Fibroblast of lung (primary cell): ENCODE measurements at regions not wholly inside any gene's neighbourhood (a gene's known extent, or its start where the extent isn't known, plus 50 kb on each side); places are given as distances from the start of the nearest gene placed in this dataset.

ENCODE experiments used
- DNase-seq, 2 donors: peaks; one replicate each; pipeline versions ENCODE4 v3.0.0 to v3.0.0-alpha.2; 2010; ENCODE audit warnings: low read depth in 2 of 2
- H2AFZ ChIP-seq: 2 replicates; pipeline ENCODE4 v1.5.1; 2012; ENCODE audit warnings: low read length, control low read depth, inconsistent platforms
- H3K27ac ChIP-seq: 2 replicates; pipeline ENCODE4 v1.5.1; 2011; ENCODE audit warnings: low read length, control low read depth; ENCODE audit not compliant: insufficient read depth
- H3K27me3 ChIP-seq: 2 replicates; pipeline ENCODE4 v1.5.1; 2011; ENCODE audit warnings: mild to moderate bottlenecking, low read length; ENCODE audit not compliant: control insufficient read depth, insufficient read depth
- H3K36me3 ChIP-seq: 2 replicates; pipeline ENCODE4 v1.5.1; 2011; ENCODE audit warnings: low read length; ENCODE audit not compliant: control insufficient read depth, insufficient read depth
- H3K4me1 ChIP-seq: 2 replicates; pipeline ENCODE4 v1.5.1; 2011; ENCODE audit warnings: low read length; ENCODE audit not compliant: control insufficient read depth, insufficient read depth; ENCODE audit errors: extremely low read depth
- H3K4me2 ChIP-seq: 2 replicates; pipeline ENCODE4 v1.5.1; 2011; ENCODE audit warnings: low read length, control low read depth; ENCODE audit not compliant: insufficient read depth; ENCODE audit errors: extremely low read depth
- H3K4me3 ChIP-seq, 4 experiments: fragments of 200-600 bp in 1 of 4; sonication (generic) in 1 of 4; replicated peaks in 1 of 4; 2 replicates each; pipeline ENCODE4 v1.5.1; 2011 to 2016; ENCODE audit warnings: low read length in 4 of 4, low read depth in 3 of 4, mild to moderate bottlenecking in 3 of 4, control low read depth in 2 of 4, inconsistent platforms in 1 of 4, mixed read lengths in 1 of 4; ENCODE audit not compliant: insufficient read depth in 1 of 4; ENCODE audit errors: control extremely low read depth in 1 of 4
- H3K79me2 ChIP-seq: 2 replicates; pipeline ENCODE4 v1.5.1; 2012; ENCODE audit warnings: mild to moderate bottlenecking, low read length, inconsistent platforms; ENCODE audit not compliant: control insufficient read depth, insufficient read depth
- H3K9ac ChIP-seq: 2 replicates; pipeline ENCODE4 v1.5.1; 2011; ENCODE audit warnings: mild to moderate bottlenecking, low read length, control low read depth; ENCODE audit not compliant: insufficient read depth
- H3K9me3 ChIP-seq: 2 replicates; pipeline ENCODE4 v1.5.1; 2012; ENCODE audit warnings: low read depth, low read length; ENCODE audit not compliant: control insufficient read depth, insufficient read depth
- H4K20me1 ChIP-seq: 2 replicates; pipeline ENCODE4 v1.5.1; 2011; ENCODE audit warnings: low read length; ENCODE audit not compliant: control insufficient read depth, insufficient read depth; ENCODE audit errors: extremely low read depth
- CTCF ChIP-seq, 2 donors: IDR thresholded peaks in 1 of 2; conservative IDR thresholded peaks in 1 of 2; 1 replicate in 1 of 2; 2 replicates in 1 of 2; pipeline ENCODE4 v1.5.1; 2011 to 2012; ENCODE audit warnings: low read length in 2 of 2, control low read depth in 1 of 2, inconsistent platforms in 1 of 2, low read depth in 1 of 2, mild to moderate bottlenecking in 1 of 2
- EZH2 ChIP-seq: IDR thresholded peaks from 2 replicates; pipeline ENCODE4 v1.5.1; 2012; ENCODE audit warnings: low read length, control low read depth, mild to moderate bottlenecking; ENCODE audit errors: missing control alignments

- TF ChIP-seq EZH2: no peak
- TF ChIP-seq CTCF (conservative IDR thresholded peaks at IDR 0.05 in 1 of 2, IDR thresholded peaks at IDR 0.05 in 1 of 2; ENCODE audit: low read depth in 1 of 2, low read length in 2 of 2): no peak
- Histone ChIP-seq H2AFZ (no peak overlapping the region), H3K4me1 (no peaks in the 10 kb centered on the region), H3K9ac (no peak overlapping the region), H3K27ac (no peak overlapping the region), H3K4me3 (no peak overlapping the region), H3K4me2 (no peak overlapping the region), H4K20me1 (no peaks in the 10 kb centered on the region), H3K9me3 (no peaks in the 10 kb centered on the region), H3K79me2 (no peaks in the 10 kb centered on the region), H3K27me3 (no peaks in the 10 kb centered on the region), H3K36me3 (no peaks in the 10 kb centered on the region)
- no peak for DNase-seq
Measured at GRCh38 chr13:90428522-90429210, 918.8 kb upstream of the MIR17HG start.

GRCh38 chr13:90430127-90430526 is 917.4 kb upstream of the MIR17HG start:
- Histone ChIP-seq H3K4me1 (no peaks in the 10 kb centered on the region), H3K4me3 (no peak overlapping the region), H3K9me3 (no peaks in the 10 kb centered on the region), H3K27ac (no peak overlapping the region), H3K36me3 (no peaks in the 10 kb centered on the region), H3K79me2 (no peaks in the 10 kb centered on the region), H2AFZ (no peak overlapping the region), H4K20me1 (no peaks in the 10 kb centered on the region), H3K27me3 (no peaks in the 10 kb centered on the region), H3K9ac (no peak overlapping the region), H3K4me2 (no peak overlapping the region)
- TF ChIP-seq CTCF (conservative IDR thresholded peaks at IDR 0.05 in 1 of 2, IDR thresholded peaks at IDR 0.05 in 1 of 2; ENCODE audit: low read depth in 1 of 2, low read length in 2 of 2) (no peak), EZH2 (no peak)
- DNase-seq: peak in 1 of 2 donors; percentile 31

- no peaks in the 10 kb centered on the region for H3K9me3 ChIP-seq
- H3K4me1 ChIP-seq: no peaks in the 10 kb centered on the region
- TF ChIP-seq EZH2 (no peak), CTCF (conservative IDR thresholded peaks at IDR 0.05 in 1 of 2, IDR thresholded peaks at IDR 0.05 in 1 of 2; ENCODE audit: low read depth in 1 of 2, low read length in 2 of 2) (no peak)
- no peak overlapping the region for H3K4me2 ChIP-seq
- no peaks in the 10 kb centered on the region for H3K79me2 ChIP-seq
- no peaks in the 10 kb centered on the region for H3K36me3 ChIP-seq
- H3K27me3 ChIP-seq: no peaks in the 10 kb centered on the region
- no peak overlapping the region for H3K27ac ChIP-seq
- H3K9ac ChIP-seq: no peak overlapping the region
- no peak for DNase-seq
- no peak overlapping the region for H3K4me3 ChIP-seq
- H2AFZ ChIP-seq: no peak overlapping the region
- no peaks in the 10 kb centered on the region for H4K20me1 ChIP-seq
Measured at GRCh38 chr13:90436697-90437096, 910.8 kb upstream of the MIR17HG start.
